GM18868 (cell line): ENCODE measurements at regions not wholly inside any gene's neighbourhood (a gene's known extent, or its start where the extent isn't known, plus 50 kb on each side); places are given as distances from the start of the nearest gene placed in this dataset.
"Not testable (repeated sequence)": the region's sequence is repeated elsewhere in the genome, so short reads cannot be mapped to it uniquely, and the experiment has no call there.

Experiments used
- ATAC-seq: cut with Tn5 transposase; IDR thresholded peaks from one replicate; pipeline ENCODE4 v1.9.1; 2021; ENCODE audit warnings: mild to moderate bottlenecking, moderate library complexity; ENCODE audit not compliant: unreplicated experiment

GRCh38 chr2:83103613-83104012 is 1355.5 kb downstream of the SUCLG1 start:
- ATAC-seq = no peak

- not testable (repeated sequence) for ATAC-seq
Observed at GRCh38 chr2:83089051-83089450, 1370.0 kb downstream of the SUCLG1 start.

GRCh38 chr2:83085869-83086268 is 1373.2 kb downstream of the SUCLG1 start:
- ATAC-seq = no peak

- ATAC-seq = no peak
Observed at GRCh38 chr2:83081826-83082690, 1377.0 kb downstream of the SUCLG1 start.

GRCh38 chr2:83079007-83079406 is 1380.1 kb downstream of the SUCLG1 start:
- ATAC-seq = no peak

GRCh38 chr2:83072767-83073166 is 1386.3 kb downstream of the SUCLG1 start:
- ATAC-seq = no peak

- ATAC-seq = no peak
Observed at GRCh38 chr2:83071914-83072313, 1387.2 kb downstream of the SUCLG1 start.

- no peak for ATAC-seq
Observed at GRCh38 chr2:83071352-83071751, 1387.7 kb downstream of the SUCLG1 start.

GRCh38 chr2:83069724-83070123 is 1389.4 kb downstream of the SUCLG1 start:
- ATAC-seq = no peak

GRCh38 chr2:83068714-83069113 is 1390.4 kb downstream of the SUCLG1 start:
- no peak for ATAC-seq

- ATAC-seq = no peak
Observed at GRCh38 chr2:83067947-83068346, 1391.1 kb downstream of the SUCLG1 start.

GRCh38 chr2:83063933-83064332 is 1395.1 kb downstream of the SUCLG1 start:
- ATAC-seq = no peak

- ATAC-seq = no peak
Observed at GRCh38 chr2:83063511-83063910, 1395.6 kb downstream of the SUCLG1 start.

- ATAC-seq = no peak
Observed at GRCh38 chr2:83058683-83059082, 1400.4 kb downstream of the SUCLG1 start.

GRCh38 chr2:83055376-83056010 is 1403.6 kb downstream of the SUCLG1 start:
- no peak for ATAC-seq

GRCh38 chr2:83054751-83055150 is 1404.3 kb downstream of the SUCLG1 start:
- ATAC-seq = no peak

GRCh38 chr2:83051538-83052170 is 1407.4 kb downstream of the SUCLG1 start:
- ATAC-seq = no peak

GRCh38 chr2:83042053-83042452 is 1417.0 kb downstream of the SUCLG1 start:
- ATAC-seq = no peak

- ATAC-seq = no peak
Observed at GRCh38 chr2:83022631-83023210, 1436.4 kb downstream of the SUCLG1 start.

- ATAC-seq = no peak
Observed at GRCh38 chr2:83017366-83018090, 1441.6 kb downstream of the SUCLG1 start.
